ENCODE measurements at regions not wholly inside any gene's neighbourhood (a gene's known extent, or its start where the extent isn't known, plus 50 kb on each side); places are given as distances from the start of the nearest gene placed in this dataset.
"Not testable (repeated sequence)": the region's sequence is repeated elsewhere in the genome, so short reads cannot be mapped to it uniquely, and the experiment has no call there.

DNA sequence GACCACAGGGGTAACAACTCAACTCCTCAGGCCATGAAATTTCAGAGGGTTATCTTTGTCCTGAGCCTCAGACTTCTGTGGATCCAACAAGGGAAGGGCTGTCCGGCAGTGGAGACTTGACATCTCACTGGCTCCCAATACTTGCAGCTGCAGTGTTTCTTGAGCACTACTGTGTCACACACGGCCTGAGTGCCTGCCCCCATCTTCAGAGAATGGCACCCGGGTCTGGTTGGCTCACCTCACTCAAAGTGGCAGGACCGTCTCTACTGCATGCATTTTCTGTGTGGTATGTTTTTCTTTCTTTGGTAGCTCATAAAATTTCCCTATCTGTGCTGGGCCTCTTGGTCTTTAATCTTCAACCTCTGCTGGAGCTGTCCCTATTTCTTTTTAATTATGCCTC lies 193.2 kb upstream of the PLGLB2 start:
- TF ChIP-seq, protein P1, sequence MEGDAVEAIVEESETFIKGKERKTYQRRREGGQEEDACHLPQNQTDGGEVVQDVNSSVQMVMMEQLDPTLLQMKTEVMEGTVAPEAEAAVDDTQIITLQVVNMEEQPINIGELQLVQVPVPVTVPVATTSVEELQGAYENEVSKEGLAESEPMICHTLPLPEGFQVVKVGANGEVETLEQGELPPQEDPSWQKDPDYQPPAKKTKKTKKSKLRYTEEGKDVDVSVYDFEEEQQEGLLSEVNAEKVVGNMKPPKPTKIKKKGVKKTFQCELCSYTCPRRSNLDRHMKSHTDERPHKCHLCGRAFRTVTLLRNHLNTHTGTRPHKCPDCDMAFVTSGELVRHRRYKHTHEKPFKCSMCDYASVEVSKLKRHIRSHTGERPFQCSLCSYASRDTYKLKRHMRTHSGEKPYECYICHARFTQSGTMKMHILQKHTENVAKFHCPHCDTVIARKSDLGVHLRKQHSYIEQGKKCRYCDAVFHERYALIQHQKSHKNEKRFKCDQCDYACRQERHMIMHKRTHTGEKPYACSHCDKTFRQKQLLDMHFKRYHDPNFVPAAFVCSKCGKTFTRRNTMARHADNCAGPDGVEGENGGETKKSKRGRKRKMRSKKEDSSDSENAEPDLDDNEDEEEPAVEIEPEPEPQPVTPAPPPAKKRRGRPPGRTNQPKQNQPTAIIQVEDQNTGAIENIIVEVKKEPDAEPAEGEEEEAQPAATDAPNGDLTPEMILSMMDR (optimal IDR thresholded peaks at IDR 0.05 in 1 of 3, IDR thresholded peaks at IDR 0.05 in 1 of 3, conservative IDR thresholded peaks at IDR 0.05 in 1 of 3; ENCODE audit: extremely low read depth in 1 of 3, insufficient read depth in 2 of 3, low read length in 3 of 3), result not testable (repeated sequence)
- not testable (repeated sequence) for TF ChIP-seq EZH2 (IDR thresholded peaks at IDR 0.05; ENCODE audit: low read length)
